A549 (cell line): ENCODE measurements at regions not wholly inside any gene's neighbourhood (a gene's known extent, or its start where the extent isn't known, plus 50 kb on each side); places are given as distances from the start of the nearest gene placed in this dataset.
"Not testable (repeated sequence)": the region's sequence is repeated elsewhere in the genome, so short reads cannot be mapped to it uniquely, and the experiment has no call there.

ENCODE experiments used
- ATAC-seq, 2 experiments: fragments of 200-7000 bp in 1 of 2; fragments of >200 bp in 1 of 2; cut with Nextera tagmentation in 1 of 2; cut with Tn5 transposase in 1 of 2; 3 replicates each; pipeline versions ENCODE4 v1.8.0 to v1.9.1; 2018 to 2020; ENCODE audit warnings: mild to moderate bottlenecking in 1 of 2, moderate library complexity in 1 of 2
- CTCF ChIA-PET: fragments of 300-600 bp; sonication (Branson Sonifier 250); formaldehyde crosslinking; extraction: SDS; loops from one replicate; lab custom pipeline; 2021; ENCODE audit warnings: antibody characterized with exemption, inconsistent platforms; lab: Yijun Ruan, JAX
- POLR2A ChIA-PET: fragments of 350-600 bp; formaldehyde crosslinking; extraction: SDS; loops from one replicate; lab custom pipeline; 2021; ENCODE audit warnings: antibody characterized with exemption, inconsistent platforms; lab: Yijun Ruan, JAX
- DNase-seq, 2 experiments: peaks; one replicate each; pipeline versions ENCODE4 v3.0.0 to v3.0.0-alpha.2; 2011 to 2016; ENCODE audit warnings: low read depth in 1 of 2, low spot score in 1 of 2
- FAIRE-seq: peaks from 2 replicates; lab custom pipeline; 2011; peaks lifted over from hg19 to GRCh38; lab: Jason Lieb, UNC
- H3K27ac ChIP-seq, 2 experiments: fragments of >200 bp; sonication (Bioruptor Twin); formaldehyde crosslinking; 3 replicates each; pipeline ENCODE4 v1.5.1; 2016 to 2017
- H3K4me1 ChIP-seq: fragments of >200 bp; sonication (Bioruptor Twin); formaldehyde crosslinking; 3 replicates; pipeline ENCODE4 v1.6.1; 2016
- H3K4me2 ChIP-seq: fragments of >200 bp; sonication (Bioruptor Twin); formaldehyde crosslinking; 3 replicates; pipeline ENCODE4 v1.6.1; 2016
- H3K4me3 ChIP-seq: fragments of >200 bp; sonication (Bioruptor Twin); formaldehyde crosslinking; 3 replicates; pipeline ENCODE4 v1.5.1; 2016
- H3K9me3 ChIP-seq: fragments of >200 bp; sonication (Bioruptor Twin); formaldehyde crosslinking; 3 replicates; pipeline ENCODE4 v1.6.1; 2016
- E2F6 ChIP-seq: IDR thresholded peaks from 2 replicates; pipeline ENCODE4 v1.6.1; 2012; ENCODE audit warnings: low read depth, borderline replicate concordance
- EHMT2 ChIP-seq: fragments of 200-600 bp; sonication (generic); IDR thresholded peaks from 2 replicates; pipeline ENCODE4 v1.6.1; 2016; ENCODE audit warnings: antibody characterized with exemption, low read depth, mild to moderate bottlenecking, moderate library complexity
- FOSL2 ChIP-seq, 2 experiments: fragments of 450-650 bp in 1 of 2; fragments of >200 bp in 1 of 2; sonication (Bioruptor Twin) in 1 of 2; formaldehyde crosslinking; IDR thresholded peaks; 2 replicates each; pipeline versions ENCODE4 v1.5.0 to v1.6.1; 2016 to 2020; ENCODE audit warnings: mild to moderate bottlenecking in 1 of 2, moderate library complexity in 1 of 2
- HEYL ChIP-seq: fragments of 250-450 bp; sonication (Bioruptor Pico); IDR thresholded peaks from 2 replicates; pipeline ENCODE4 v1.8.0; 2021; ENCODE audit warnings: mild to moderate bottlenecking, moderate library complexity
- HMGXB4 ChIP-seq: fragments of 250-450 bp; sonication (Bioruptor Pico); IDR thresholded peaks from 2 replicates; pipeline ENCODE4 v1.5.0; 2021; ENCODE audit warnings: mild to moderate bottlenecking, moderate library complexity, borderline replicate concordance
- JUN ChIP-seq, 2 experiments: fragments of >200 bp; sonication (Bioruptor Twin); formaldehyde crosslinking; IDR thresholded peaks; 2 replicates in 1 of 2; 3 replicates in 1 of 2; pipeline ENCODE4 v1.6.1; 2016 to 2017
- MAX ChIP-seq: IDR thresholded peaks from 2 replicates; pipeline ENCODE4 v1.6.1; 2012
- NR3C1 ChIP-seq: fragments of >200 bp; sonication (Bioruptor Twin); formaldehyde crosslinking; IDR thresholded peaks from 3 replicates; pipeline ENCODE4 v1.6.1; 2017
- PHF8 ChIP-seq: fragments of 200-600 bp; sonication (generic); IDR thresholded peaks from 2 replicates; pipeline ENCODE4 v1.6.1; 2016; ENCODE audit warnings: low read depth, mild to moderate bottlenecking, antibody characterized with exemption, moderate library complexity, borderline replicate concordance
- POLR2A ChIP-seq: IDR thresholded peaks from 2 replicates; pipeline ENCODE4 v1.6.1; 2012; ENCODE audit warnings: mild to moderate bottlenecking, low read length
- RCOR1 ChIP-seq: fragments of 150-350 bp; IDR thresholded peaks from 2 replicates; pipeline ENCODE4 v1.6.1; 2014; ENCODE audit warnings: antibody characterized with exemption, low read length, low read depth
- REST ChIP-seq: fragments of 200-600 bp; sonication (generic); IDR thresholded peaks from 2 replicates; pipeline ENCODE4 v1.6.1; 2016; ENCODE audit warnings: antibody characterized with exemption, mild to moderate bottlenecking, moderate library complexity
- RNF2 ChIP-seq: fragments of 200-600 bp; sonication (generic); IDR thresholded peaks from 2 replicates; pipeline ENCODE4 v1.6.1; 2016; ENCODE audit warnings: low read depth, mild to moderate bottlenecking, antibody characterized with exemption, moderate library complexity, borderline replicate concordance
- SMC3 ChIP-seq: fragments of >200 bp; sonication (Bioruptor Twin); formaldehyde crosslinking; IDR thresholded peaks from 3 replicates; pipeline ENCODE4 v1.6.1; 2018; ENCODE audit warnings: inconsistent platforms
- USF2 ChIP-seq: fragments of 450-650 bp; IDR thresholded peaks from 2 replicates; pipeline ENCODE4 v1.6.1; 2014; ENCODE audit warnings: antibody characterized with exemption
- ZSCAN20 ChIP-seq: fragments of 250-450 bp; sonication (Bioruptor Pico); IDR thresholded peaks from 2 replicates; pipeline ENCODE4 v1.8.0; 2022; ENCODE audit warnings: mild to moderate bottlenecking, moderate library complexity
- WGBS: methylation state at CpG from one replicate; pipeline ENCODE4 v1.1.6; 2017; ENCODE audit errors: missing lambda C conversion rate; 5-methylcytosine and 5-hydroxymethylcytosine counted together

- TF ChIP-seq NR3C1 (no peak), EHMT2 (no peak), FOSL2 (IDR thresholded peaks at IDR 0.05) (no peak), FOSL2 (CRISPR knock-in tag; IDR thresholded peaks at IDR 0.05) (no peak)
- TF ChIP-seq, all 56 proteins: peak for 0
These were observed 132.8 kb upstream of the KLF3 start (continued) for GRCh38 chr4:38531141-38531727.

- H3K27ac ChIP-seq, result no peak overlapping the region
- no peak for DNase-seq
- no peaks in the 10 kb centered on the region for H3K9me3 ChIP-seq
- TF ChIP-seq MAX (no peak), ZSCAN20 (no peak), POLR2A (no peak), RNF2 (no peak), HEYL (no peak), PHF8 (no peak)
- 62% methylated on average over 6 of the region's 6 CpGs for WGBS
- ATAC-seq, result no peak
- no peak overlapping the region for H3K4me2 ChIP-seq
- ChIA-PET POLR2A (no interaction called here), CTCF (no interaction called here)
- FAIRE-seq, result no peak
- H3K4me1 ChIP-seq, result no peaks in the 10 kb centered on the region
- no peak overlapping the region for H3K4me3 ChIP-seq
These were observed 131.0 kb upstream of the KLF3 start for GRCh38 chr4:38532908-38533499.

- FAIRE-seq (no peak), DNase-seq (no peak), ATAC-seq (no peak)
- H3K9me3 ChIP-seq, result no peaks in the 10 kb centered on the region
- WGBS, result 23% methylated on average over 3 of the region's 3 CpGs
- no peak for TF ChIP-seq PHF8
- no peak for TF ChIP-seq USF2
- TF ChIP-seq REST, result no peak
- TF ChIP-seq RCOR1, result no peak
- no peak for TF ChIP-seq JUN (IDR thresholded peaks at IDR 0.05)
- no peak for TF ChIP-seq ZSCAN20
- no peak for TF ChIP-seq E2F6
- TF ChIP-seq HMGXB4 (CRISPR knock-in tag), result no peak
- no peak for TF ChIP-seq POLR2A
- no peak for TF ChIP-seq SMC3
- no peak overlapping the region for H3K4me3 ChIP-seq
- H3K27ac ChIP-seq, result no peak overlapping the region
- H3K4me1 ChIP-seq, result no peaks in the 10 kb centered on the region
- ChIA-PET POLR2A (no interaction called here), CTCF (no interaction called here)
- H3K4me2 ChIP-seq, result no peak overlapping the region
These were observed 129.5 kb upstream of the KLF3 start for GRCh38 chr4:38534344-38535045.

GRCh38 chr4:38535071-38535470 is 128.9 kb upstream of the KLF3 start:
- FAIRE-seq, CTCF ChIA-PET: not testable (repeated sequence)

More at GRCh38 chr4:38535071-38535470, 128.9 kb upstream of the KLF3 start:
- H3K27ac ChIP-seq, ATAC-seq, H3K4me1 ChIP-seq, H3K9me3 ChIP-seq, H3K4me3 ChIP-seq, H3K4me2 ChIP-seq, POLR2A ChIA-PET, DNase-seq: not testable (repeated sequence)
- 82% methylated on average over 1 of the region's 1 CpG for WGBS
